DMS53 treated with DMSO at 0.1 percent for 48 hours (cell line): ENCODE measurements at regions not wholly inside any gene's neighbourhood (a gene's known extent, or its start where the extent isn't known, plus 50 kb on each side); places are given as distances from the start of the nearest gene placed in this dataset.

Source experiments
- DNase-seq: peaks from one replicate; lab custom pipeline; 2025; ENCODE audit not compliant: unreplicated experiment; lab: John Stamatoyannopoulos, UW

GRCh38 chr18:75810961-75811551 lies 383.6 kb upstream of the SMIM21 start:
- DNase-seq: no peak

GRCh38 chr18:75810516-75810915 lies 383.0 kb upstream of the SMIM21 start:
- no peak for DNase-seq

- no peak for DNase-seq
Observed at GRCh38 chr18:75809926-75810255, 382.4 kb upstream of the SMIM21 start.

GRCh38 chr18:75809151-75809925 lies 381.8 kb upstream of the SMIM21 start:
- no peak for DNase-seq

- no peak for DNase-seq
Observed at GRCh38 chr18:75805265-75805664, 377.8 kb upstream of the SMIM21 start.

- DNase-seq: no peak
Observed at GRCh38 chr18:75802681-75803080, 375.2 kb upstream of the SMIM21 start.

GRCh38 chr18:75801178-75801577 lies 373.7 kb upstream of the SMIM21 start:
- DNase-seq: no peak

- DNase-seq: no peak
Observed at GRCh38 chr18:75800331-75800648, 372.8 kb upstream of the SMIM21 start.

GRCh38 chr18:75799449-75800330 lies 372.2 kb upstream of the SMIM21 start:
- DNase-seq: no peak

- DNase-seq: no peak
Observed at GRCh38 chr18:75797046-75797445, 369.5 kb upstream of the SMIM21 start.

- no peak for DNase-seq
Observed at GRCh38 chr18:75790796-75791195, 363.3 kb upstream of the SMIM21 start.

- DNase-seq: no peak
Observed at GRCh38 chr18:75790111-75790510, 362.6 kb upstream of the SMIM21 start.

GRCh38 chr18:75785834-75786233 lies 358.3 kb upstream of the SMIM21 start:
- no peak for DNase-seq

- DNase-seq: no peak
Observed at GRCh38 chr18:75785206-75785605, 357.7 kb upstream of the SMIM21 start.

GRCh38 chr18:75784390-75784789 lies 356.9 kb upstream of the SMIM21 start:
- DNase-seq: no peak

GRCh38 chr18:75783566-75784281 lies 356.2 kb upstream of the SMIM21 start:
- DNase-seq: no peak

GRCh38 chr18:75782826-75783225 lies 355.3 kb upstream of the SMIM21 start:
- DNase-seq: no peak

GRCh38 chr18:75782204-75782603 lies 354.7 kb upstream of the SMIM21 start:
- DNase-seq: no peak

- no peak for DNase-seq
Observed at GRCh38 chr18:75779910-75780309, 352.4 kb upstream of the SMIM21 start.

GRCh38 chr18:75779450-75779849 lies 351.9 kb upstream of the SMIM21 start:
- DNase-seq: no peak

- no peak for DNase-seq
Observed at GRCh38 chr18:75777630-75778029, 350.1 kb upstream of the SMIM21 start.
